ENCODE measurements at regions not wholly inside any gene's neighbourhood (a gene's known extent, or its start where the extent isn't known, plus 50 kb on each side); places are given as distances from the start of the nearest gene placed in this dataset.
"Not testable (repeated sequence)": the region's sequence is repeated elsewhere in the genome, so short reads cannot be mapped to it uniquely, and the experiment has no call there.

- no peak for DNase-seq (ENCODE audit: low spot score in 2 of 2)
- no peak for FAIRE-seq
These were observed 131.5 kb upstream of the LDB2 start for GRCh38 chr4:17029964-17030363.

GRCh38 chr4:17029432-17029831 lies 131.0 kb upstream of the LDB2 start:
- DNase-seq (ENCODE audit: low spot score in 2 of 2) = no peak
- FAIRE-seq = no peak

GRCh38 chr4:17027495-17027894 lies 129.1 kb upstream of the LDB2 start:
- no peak for DNase-seq (ENCODE audit: low spot score in 2 of 2)

GRCh38 chr4:17024425-17024824 lies 126.0 kb upstream of the LDB2 start:
- FAIRE-seq = no peak
- no peak for DNase-seq (ENCODE audit: low spot score in 2 of 2)

More at GRCh38 chr4:17027495-17027894, 129.1 kb upstream of the LDB2 start:
- no peak for FAIRE-seq

- DNase-seq (ENCODE audit: low spot score in 2 of 2) (no peak), FAIRE-seq (no peak)
These were observed 122.5 kb upstream of the LDB2 start for GRCh38 chr4:17020901-17021300.

- FAIRE-seq = no peak
- DNase-seq (ENCODE audit: low spot score in 2 of 2) = no peak
These were observed 122.0 kb upstream of the LDB2 start for GRCh38 chr4:17020451-17020850.

- not testable (repeated sequence) for FAIRE-seq; DNase-seq (ENCODE audit: low spot score in 2 of 2)
These were observed 120.2 kb upstream of the LDB2 start for GRCh38 chr4:17018621-17019020.

- DNase-seq (ENCODE audit: low spot score in 2 of 2) (no peak), FAIRE-seq (no peak)
These were observed 119.6 kb upstream of the LDB2 start for GRCh38 chr4:17018013-17018412.

- FAIRE-seq (no peak), DNase-seq (ENCODE audit: low spot score in 2 of 2) (no peak)
These were observed 115.0 kb upstream of the LDB2 start for GRCh38 chr4:17013382-17014006.

- no peak for DNase-seq (ENCODE audit: low spot score in 2 of 2)
- FAIRE-seq = no peak
These were observed 114.0 kb upstream of the LDB2 start for GRCh38 chr4:17012451-17012850.

GRCh38 chr4:17010426-17011087 lies 112.1 kb upstream of the LDB2 start:
- DNase-seq (ENCODE audit: low spot score in 2 of 2) = no peak
- FAIRE-seq = no peak

GRCh38 chr4:17009871-17010367 lies 111.5 kb upstream of the LDB2 start:
- FAIRE-seq = no peak
- no peak for DNase-seq (ENCODE audit: low spot score in 2 of 2)

GRCh38 chr4:17008834-17009345 lies 110.4 kb upstream of the LDB2 start:
- no peak for FAIRE-seq
- no peak for DNase-seq (ENCODE audit: low spot score in 2 of 2)

- FAIRE-seq; DNase-seq (ENCODE audit: low spot score in 2 of 2): not testable (repeated sequence)
These were observed 105.4 kb upstream of the LDB2 start for GRCh38 chr4:17003606-17004392.

GRCh38 chr4:16995451-16995850 lies 97.0 kb upstream of the LDB2 start:
- DNase-seq (ENCODE audit: low spot score in 2 of 2) (no peak), FAIRE-seq (no peak)

- no peak for DNase-seq (ENCODE audit: low spot score in 2 of 2)
- no peak for FAIRE-seq
These were observed 95.8 kb upstream of the LDB2 start for GRCh38 chr4:16993956-16994840.

GRCh38 chr4:16992566-16993225 lies 94.3 kb upstream of the LDB2 start:
- DNase-seq (ENCODE audit: low spot score in 2 of 2) (no peak), FAIRE-seq (no peak)

- no peak for DNase-seq (ENCODE audit: low spot score in 2 of 2)
- FAIRE-seq = no peak
These were observed 93.0 kb upstream of the LDB2 start for GRCh38 chr4:16991450-16991849.

- DNase-seq (ENCODE audit: low spot score in 2 of 2) (no peak), FAIRE-seq (no peak)
These were observed 90.9 kb upstream of the LDB2 start for GRCh38 chr4:16989371-16989770.

- DNase-seq (ENCODE audit: low spot score in 2 of 2) = no peak
- no peak for FAIRE-seq
These were observed 90.4 kb upstream of the LDB2 start for GRCh38 chr4:16988814-16989213.
